ENCODE measurements at regions not wholly inside any gene's neighbourhood (a gene's known extent, or its start where the extent isn't known, plus 50 kb on each side); places are given as distances from the start of the nearest gene placed in this dataset.

DNA sequence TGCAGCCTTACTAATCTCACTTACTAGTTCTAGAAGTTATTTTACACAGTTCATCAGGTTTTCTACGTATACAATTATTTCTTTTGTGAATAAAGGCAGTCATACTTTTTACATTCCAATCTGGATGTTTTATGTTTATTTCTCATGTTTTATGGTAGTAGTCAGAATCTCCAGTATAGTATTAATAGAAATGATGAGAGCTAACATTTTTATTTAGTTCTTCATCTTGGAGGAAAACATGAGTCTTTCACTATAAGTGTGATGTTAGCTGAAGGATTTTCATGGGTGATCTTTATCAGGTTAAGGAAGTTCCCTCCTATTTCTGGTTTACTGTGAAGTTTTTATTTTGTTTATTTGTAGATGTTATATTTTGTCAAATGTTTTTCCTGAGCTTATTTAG, 256.1 kb upstream of the GIMD1 start (continued):
- TF ChIP-seq, protein P1, sequence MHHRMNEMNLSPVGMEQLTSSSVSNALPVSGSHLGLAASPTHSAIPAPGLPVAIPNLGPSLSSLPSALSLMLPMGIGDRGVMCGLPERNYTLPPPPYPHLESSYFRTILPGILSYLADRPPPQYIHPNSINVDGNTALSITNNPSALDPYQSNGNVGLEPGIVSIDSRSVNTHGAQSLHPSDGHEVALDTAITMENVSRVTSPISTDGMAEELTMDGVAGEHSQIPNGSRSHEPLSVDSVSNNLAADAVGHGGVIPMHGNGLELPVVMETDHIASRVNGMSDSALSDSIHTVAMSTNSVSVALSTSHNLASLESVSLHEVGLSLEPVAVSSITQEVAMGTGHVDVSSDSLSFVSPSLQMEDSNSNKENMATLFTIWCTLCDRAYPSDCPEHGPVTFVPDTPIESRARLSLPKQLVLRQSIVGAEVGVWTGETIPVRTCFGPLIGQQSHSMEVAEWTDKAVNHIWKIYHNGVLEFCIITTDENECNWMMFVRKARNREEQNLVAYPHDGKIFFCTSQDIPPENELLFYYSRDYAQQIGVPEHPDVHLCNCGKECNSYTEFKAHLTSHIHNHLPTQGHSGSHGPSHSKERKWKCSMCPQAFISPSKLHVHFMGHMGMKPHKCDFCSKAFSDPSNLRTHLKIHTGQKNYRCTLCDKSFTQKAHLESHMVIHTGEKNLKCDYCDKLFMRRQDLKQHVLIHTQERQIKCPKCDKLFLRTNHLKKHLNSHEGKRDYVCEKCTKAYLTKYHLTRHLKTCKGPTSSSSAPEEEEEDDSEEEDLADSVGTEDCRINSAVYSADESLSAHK (tag by site-specific recombination; IDR thresholded peaks at IDR 0.05), result no peak
- TF ChIP-seq, protein P2, sequence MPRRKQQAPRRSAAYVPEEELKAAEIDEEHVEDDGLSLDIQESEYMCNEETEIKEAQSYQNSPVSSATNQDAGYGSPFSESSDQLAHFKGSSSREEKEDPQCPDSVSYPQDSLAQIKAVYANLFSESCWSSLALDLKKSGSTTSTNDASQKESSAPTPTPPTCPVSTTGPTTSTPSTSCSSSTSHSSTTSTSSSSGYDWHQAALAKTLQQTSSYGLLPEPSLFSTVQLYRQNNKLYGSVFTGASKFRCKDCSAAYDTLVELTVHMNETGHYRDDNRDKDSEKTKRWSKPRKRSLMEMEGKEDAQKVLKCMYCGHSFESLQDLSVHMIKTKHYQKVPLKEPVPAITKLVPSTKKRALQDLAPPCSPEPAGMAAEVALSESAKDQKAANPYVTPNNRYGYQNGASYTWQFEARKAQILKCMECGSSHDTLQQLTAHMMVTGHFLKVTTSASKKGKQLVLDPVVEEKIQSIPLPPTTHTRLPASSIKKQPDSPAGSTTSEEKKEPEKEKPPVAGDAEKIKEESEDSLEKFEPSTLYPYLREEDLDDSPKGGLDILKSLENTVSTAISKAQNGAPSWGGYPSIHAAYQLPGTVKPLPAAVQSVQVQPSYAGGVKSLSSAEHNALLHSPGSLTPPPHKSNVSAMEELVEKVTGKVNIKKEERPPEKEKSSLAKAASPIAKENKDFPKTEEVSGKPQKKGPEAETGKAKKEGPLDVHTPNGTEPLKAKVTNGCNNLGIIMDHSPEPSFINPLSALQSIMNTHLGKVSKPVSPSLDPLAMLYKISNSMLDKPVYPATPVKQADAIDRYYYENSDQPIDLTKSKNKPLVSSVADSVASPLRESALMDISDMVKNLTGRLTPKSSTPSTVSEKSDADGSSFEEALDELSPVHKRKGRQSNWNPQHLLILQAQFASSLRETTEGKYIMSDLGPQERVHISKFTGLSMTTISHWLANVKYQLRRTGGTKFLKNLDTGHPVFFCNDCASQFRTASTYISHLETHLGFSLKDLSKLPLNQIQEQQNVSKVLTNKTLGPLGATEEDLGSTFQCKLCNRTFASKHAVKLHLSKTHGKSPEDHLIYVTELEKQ (tag by site-specific recombination; IDR thresholded peaks at IDR 0.05; ENCODE audit: borderline replicate concordance), result no peak
- TF ChIP-seq ZNF248 (tag by site-specific recombination; IDR thresholded peaks at IDR 0.05) (no peak), ZNF560 (tag by site-specific recombination; IDR thresholded peaks at IDR 0.05; ENCODE audit: borderline replicate concordance) (no peak), ZNF19 (tag by site-specific recombination; IDR thresholded peaks at IDR 0.05; ENCODE audit: low read depth) (no peak)
- TF ChIP-seq, protein P3, sequence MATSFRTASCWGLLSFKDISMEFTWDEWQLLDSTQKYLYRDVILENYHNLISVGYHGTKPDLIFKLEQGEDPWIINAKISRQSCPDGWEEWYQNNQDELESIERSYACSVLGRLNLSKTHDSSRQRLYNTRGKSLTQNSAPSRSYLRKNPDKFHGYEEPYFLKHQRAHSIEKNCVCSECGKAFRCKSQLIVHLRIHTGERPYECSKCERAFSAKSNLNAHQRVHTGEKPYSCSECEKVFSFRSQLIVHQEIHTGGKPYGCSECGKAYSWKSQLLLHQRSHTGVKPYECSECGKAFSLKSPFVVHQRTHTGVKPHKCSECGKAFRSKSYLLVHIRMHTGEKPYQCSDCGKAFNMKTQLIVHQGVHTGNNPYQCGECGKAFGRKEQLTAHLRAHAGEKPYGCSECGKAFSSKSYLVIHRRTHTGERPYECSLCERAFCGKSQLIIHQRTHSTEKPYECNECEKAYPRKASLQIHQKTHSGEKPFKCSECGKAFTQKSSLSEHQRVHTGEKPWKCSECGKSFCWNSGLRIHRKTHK (tag by site-specific recombination; IDR thresholded peaks at IDR 0.05), result no peak

DNA sequence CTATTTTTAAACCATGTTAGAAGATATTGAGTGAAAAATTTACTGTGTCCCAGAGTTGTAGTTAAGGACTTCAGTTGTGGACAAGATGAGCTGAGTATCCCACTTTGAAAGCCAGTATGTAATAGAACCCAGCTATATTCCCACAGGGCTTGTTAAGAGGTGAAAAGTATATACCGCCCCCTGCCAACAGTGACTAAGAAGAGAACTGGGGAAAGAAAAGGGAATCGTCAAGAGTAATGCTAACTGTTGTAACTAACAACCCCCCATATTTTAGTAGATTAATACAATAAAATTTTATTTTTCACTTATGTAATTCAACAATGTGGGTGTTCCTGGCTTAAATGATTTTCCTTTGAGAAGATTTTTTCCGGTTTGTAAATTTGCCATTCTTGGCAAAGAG, 250.4 kb upstream of the GIMD1 start:
- ChIA-PET CTCF (no interaction called here), POLR2A (no interaction called here)
- Histone ChIP-seq H3K4me3 (ENCODE audit: low read depth, low read length) (no peak overlapping the region), H3K9me3 (ENCODE audit: control insufficient read depth, insufficient read depth, low read depth, low read length) (no peaks in the 10 kb centered on the region), H3K36me3 (ENCODE audit: control insufficient read depth in 2 of 2, insufficient read depth in 1 of 2, low read length in 2 of 2) (no peaks in the 10 kb centered on the region), H3K27ac (ENCODE audit: extremely low read depth, low read depth, low read length) (no peak overlapping the region), H3K4me1 (ENCODE audit: control insufficient read depth, insufficient read depth, low read length) (no peaks in the 10 kb centered on the region)
- peak; percentile 48; the same call in 1 of the 2 replicates for TF ChIP-seq MZF1 (tag by site-specific recombination; IDR thresholded peaks at IDR 0.05; ENCODE audit: borderline replicate concordance)
- TF ChIP-seq, protein P4, sequence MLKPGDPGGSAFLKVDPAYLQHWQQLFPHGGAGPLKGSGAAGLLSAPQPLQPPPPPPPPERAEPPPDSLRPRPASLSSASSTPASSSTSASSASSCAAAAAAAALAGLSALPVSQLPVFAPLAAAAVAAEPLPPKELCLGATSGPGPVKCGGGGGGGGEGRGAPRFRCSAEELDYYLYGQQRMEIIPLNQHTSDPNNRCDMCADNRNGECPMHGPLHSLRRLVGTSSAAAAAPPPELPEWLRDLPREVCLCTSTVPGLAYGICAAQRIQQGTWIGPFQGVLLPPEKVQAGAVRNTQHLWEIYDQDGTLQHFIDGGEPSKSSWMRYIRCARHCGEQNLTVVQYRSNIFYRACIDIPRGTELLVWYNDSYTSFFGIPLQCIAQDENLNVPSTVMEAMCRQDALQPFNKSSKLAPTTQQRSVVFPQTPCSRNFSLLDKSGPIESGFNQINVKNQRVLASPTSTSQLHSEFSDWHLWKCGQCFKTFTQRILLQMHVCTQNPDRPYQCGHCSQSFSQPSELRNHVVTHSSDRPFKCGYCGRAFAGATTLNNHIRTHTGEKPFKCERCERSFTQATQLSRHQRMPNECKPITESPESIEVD (tag by site-specific recombination; IDR thresholded peaks at IDR 0.05), result 0 out of 2 replicates have a peak, but pooled peaks have one; percentile 25
- no peak for TF ChIP-seq ZNF274 (IDR thresholded peaks at IDR 0.05; ENCODE audit: low read length)
- TF ChIP-seq ZNF274 (tag by site-specific recombination; IDR thresholded peaks at IDR 0.05; ENCODE audit: borderline replicate concordance), result no peak

DNA sequence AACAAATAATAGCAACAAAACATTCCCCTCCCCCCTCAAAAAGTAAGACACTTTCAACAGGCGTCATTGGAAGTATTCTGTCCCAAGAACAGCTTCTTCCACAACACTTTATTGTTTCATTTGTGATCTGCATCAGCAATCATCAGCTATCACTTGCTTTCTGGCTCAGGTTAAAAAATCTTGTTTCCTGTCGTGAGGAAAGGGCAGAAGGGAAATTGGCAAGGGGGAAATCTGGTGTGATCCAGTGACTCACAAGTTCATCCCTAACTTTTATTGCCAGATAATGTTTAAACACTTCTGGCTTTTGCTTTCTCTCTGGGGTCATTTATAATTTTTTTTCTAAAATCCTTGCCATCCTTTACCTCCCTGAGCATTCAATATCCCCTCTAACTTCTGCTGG, 247.4 kb upstream of the GIMD1 start:
- Histone ChIP-seq H3K36me3 (ENCODE audit: control insufficient read depth in 2 of 2, insufficient read depth in 1 of 2, low read length in 2 of 2) (no peaks in the 10 kb centered on the region), H3K4me1 (ENCODE audit: control insufficient read depth, insufficient read depth, low read length) (no peaks in the 10 kb centered on the region), H3K4me3 (ENCODE audit: low read depth, low read length) (no peak overlapping the region), H3K9me3 (ENCODE audit: control insufficient read depth, insufficient read depth, low read depth, low read length) (no peaks in the 10 kb centered on the region), H3K27ac (ENCODE audit: extremely low read depth, low read depth, low read length) (no peak overlapping the region)
- TF ChIP-seq TRIM28 (IDR thresholded peaks at IDR 0.05; ENCODE audit: borderline replicate concordance, low read length) (no peak), ZNF529 (tag by site-specific recombination; IDR thresholded peaks at IDR 0.05; ENCODE audit: insufficient replicate concordance) (no peak), SCRT1 (tag by site-specific recombination; IDR thresholded peaks at IDR 0.05; ENCODE audit: borderline replicate concordance) (no peak)
- CTCF ChIA-PET, result no interaction called here
- POLR2A ChIA-PET, result no interaction called here
